Transverse colon (tissue), 4 donors: ENCODE measurements at regions not wholly inside any gene's neighbourhood (a gene's known extent, or its start where the extent isn't known, plus 50 kb on each side); places are given as distances from the start of the nearest gene placed in this dataset.

Experiments
- DNase-seq: peaks from one replicate; pipeline ENCODE4 v3.0.0-alpha.2; 2019
- H3K27ac ChIP-seq, 4 donors: fragments of 200-600 bp; sonication (generic); 2 replicates each; pipeline ENCODE4 v1.5.1; 2016 to 2018; ENCODE audit warnings: inconsistent platforms in 4 of 4
- H3K27me3 ChIP-seq: fragments of 200-600 bp; sonication (generic); 2 replicates; pipeline ENCODE4 v1.5.1; 2017; ENCODE audit warnings: inconsistent platforms
- H3K36me3 ChIP-seq, 4 donors: fragments of 200-600 bp; sonication (generic); 2 replicates each; pipeline ENCODE4 v1.5.1; 2017 to 2019; ENCODE audit warnings: inconsistent platforms in 4 of 4
- H3K4me1 ChIP-seq, 4 donors: fragments of 200-600 bp; sonication (generic); 2 replicates each; pipeline ENCODE4 v1.5.1; 2017 to 2020; ENCODE audit warnings: inconsistent platforms in 4 of 4
- H3K4me3 ChIP-seq, 4 donors: fragments of 200-600 bp; sonication (generic); 1 replicate in 1 of 4; 2 replicates in 3 of 4; pipeline versions ENCODE4 v1.5.1 to v1.6.1; 2017 to 2019; ENCODE audit warnings: inconsistent platforms in 4 of 4
- H3K9me3 ChIP-seq, 2 donors: fragments of 200-600 bp; sonication (generic); 2 replicates each; pipeline ENCODE4 v1.5.1; 2017 to 2019; ENCODE audit warnings: inconsistent platforms in 2 of 2
- CTCF ChIP-seq, 5 experiments: fragments of 200-600 bp in 3 of 5; fragments of 450-650 bp in 2 of 5; sonication (generic) in 3 of 5; IDR thresholded peaks; 1 replicate in 2 of 5; 2 replicates in 3 of 5; pipeline ENCODE4 v1.5.1; 2016 to 2017; ENCODE audit warnings: antibody characterized with exemption in 5 of 5, inconsistent platforms in 3 of 5, mild to moderate bottlenecking in 2 of 5, moderate library complexity in 1 of 5
- EP300 ChIP-seq: sonication (generic); formaldehyde crosslinking; IDR thresholded peaks from one replicate; pipeline ENCODE4 v1.6.1; 2017; ENCODE audit warnings: antibody characterized with exemption, low read depth
- POLR2A ChIP-seq: fragments of 450-650 bp; IDR thresholded peaks from one replicate; pipeline ENCODE4 v1.6.1; 2016; ENCODE audit warnings: antibody characterized with exemption, mild to moderate bottlenecking, moderate library complexity
- POLR2AphosphoS5 ChIP-seq, 3 donors: sonication (generic); formaldehyde crosslinking; IDR thresholded peaks; one replicate each; pipeline ENCODE4 v1.6.1; 2016; ENCODE audit warnings: antibody characterized with exemption in 3 of 3
- WGBS, 2 donors: methylation state at CpG; one replicate each; pipeline ENCODE4 v1.1.5; 2018; ENCODE audit warnings: low coverage in 1 of 2; 5-methylcytosine and 5-hydroxymethylcytosine counted together
- in situ Hi-C, 4 donors: fragments of 200-750 bp; cut with MboI; loops; one replicate each; pipeline versions ENCODE4 v1.15.0 to v1.15.1; 2017; ENCODE audit warnings: low sequenced_read_pairs in 3 of 4, low pct_ligation_motif_present in 1 of 4, low pct_unique_long_range_greater_than_20kb in 1 of 4
- intact Hi-C: fragments of 100-400 bp; cut with DNase I; formaldehyde crosslinking; loops from one replicate; pipeline ENCODE4 v1.15.1; 2023; ENCODE audit warnings: low total_unique reads

- Histone ChIP-seq H3K4me1 (no peaks in the 10 kb centered on the region), H3K27me3 (no peaks in the 10 kb centered on the region), H3K27ac (no peak overlapping the region), H3K36me3 (no peaks in the 10 kb centered on the region), H3K9me3 (no peaks in the 10 kb centered on the region), H3K4me3 (no peak overlapping the region)
- DNase-seq, result no peak
- intact Hi-C loops (no loop called here), in situ Hi-C loops (no loop called here)
- WGBS, 2 donors, result 48 to 50% methylated on average over 1 of the region's 1 CpG
- TF ChIP-seq POLR2A (no peak), EP300 (no peak), CTCF (IDR thresholded peaks at IDR 0.05) (no peak), POLR2AphosphoS5 (IDR thresholded peaks at IDR 0.05) (no peak)
These were observed 439.1 kb upstream of the OPRM1 start for GRCh38 chr6:153599901-153600300.

- WGBS, 2 donors, result 76% methylated on average over 2 of the region's 2 CpGs; no CpG with 5 or more reads in 1 of the 2 donors
- H3K4me1 ChIP-seq, result no peaks in the 10 kb centered on the region
- no peak overlapping the region for H3K27ac ChIP-seq
- H3K9me3 ChIP-seq, result no peaks in the 10 kb centered on the region
- no peaks in the 10 kb centered on the region for H3K27me3 ChIP-seq
- no peaks in the 10 kb centered on the region for H3K36me3 ChIP-seq
- intact Hi-C loops (no loop called here), in situ Hi-C loops (no loop called here)
- TF ChIP-seq CTCF (IDR thresholded peaks at IDR 0.05) (no peak), POLR2A (no peak), POLR2AphosphoS5 (IDR thresholded peaks at IDR 0.05) (no peak), EP300 (no peak)
- H3K4me3 ChIP-seq, result no peak overlapping the region
- DNase-seq, result no peak
These were observed 443.1 kb upstream of the OPRM1 start for GRCh38 chr6:153595903-153596302.

- TF ChIP-seq EP300 (no peak), POLR2A (no peak), POLR2AphosphoS5 (IDR thresholded peaks at IDR 0.05) (no peak), CTCF (IDR thresholded peaks at IDR 0.05) (no peak)
These were observed 444.2 kb upstream of the OPRM1 start for GRCh38 chr6:153594871-153595270.

GRCh38 chr6:153591159-153591558 lies 447.9 kb upstream of the OPRM1 start:
- H3K4me3 ChIP-seq, result no peak overlapping the region
- no peaks in the 10 kb centered on the region for H3K36me3 ChIP-seq
- no peaks in the 10 kb centered on the region for H3K27me3 ChIP-seq
- H3K4me1 ChIP-seq, result no peaks in the 10 kb centered on the region
- intact Hi-C loops, result no loop called here
- DNase-seq, result no peak
- TF ChIP-seq POLR2AphosphoS5 (IDR thresholded peaks at IDR 0.05) (no peak), CTCF (IDR thresholded peaks at IDR 0.05) (no peak), EP300 (no peak), POLR2A (no peak)
- no peak overlapping the region for H3K27ac ChIP-seq
- no peaks in the 10 kb centered on the region for H3K9me3 ChIP-seq
- in situ Hi-C loops, result no loop called here

More at GRCh38 chr6:153594871-153595270, 444.2 kb upstream of the OPRM1 start:
- H3K27ac ChIP-seq, result no peak overlapping the region
- H3K9me3 ChIP-seq, result no peaks in the 10 kb centered on the region
- H3K27me3 ChIP-seq, result no peaks in the 10 kb centered on the region
- WGBS, 2 donors, result 60 to 85% methylated on average over 1 of the region's 1 CpG
- intact Hi-C loops, result no loop called here
- in situ Hi-C loops, result no loop called here
- H3K4me1 ChIP-seq, result no peaks in the 10 kb centered on the region
- no peaks in the 10 kb centered on the region for H3K36me3 ChIP-seq
- no peak overlapping the region for H3K4me3 ChIP-seq
- no peak for DNase-seq
